ENCODE measurements at regions not wholly inside any gene's neighbourhood (a gene's known extent, or its start where the extent isn't known, plus 50 kb on each side); places are given as distances from the start of the nearest gene placed in this dataset.
"Not testable (repeated sequence)": the region's sequence is repeated elsewhere in the genome, so short reads cannot be mapped to it uniquely, and the experiment has no call there.

- no peak for DNase-seq
Measured at GRCh38 chr7:149681274-149681673, 92.1 kb downstream of the ZNF467 start.

GRCh38 chr7:149680331-149681025 lies 92.9 kb downstream of the ZNF467 start:
- DNase-seq = no peak

- not testable (repeated sequence) for DNase-seq
Measured at GRCh38 chr7:149674728-149675385, 98.5 kb downstream of the ZNF467 start.

- DNase-seq = no peak
Measured at GRCh38 chr7:149673006-149673405, 100.4 kb downstream of the ZNF467 start.

GRCh38 chr7:149670288-149670687 lies 103.1 kb downstream of the ZNF467 start:
- DNase-seq = no peak

GRCh38 chr7:149669121-149669818 lies 104.1 kb downstream of the ZNF467 start:
- no peak for DNase-seq

- no peak for DNase-seq
Measured at GRCh38 chr7:149666360-149666945, 106.9 kb downstream of the ZNF467 start.

- DNase-seq = not testable (repeated sequence)
Measured at GRCh38 chr7:149665618-149666017, 107.8 kb downstream of the ZNF467 start.

- no peak for DNase-seq
Measured at GRCh38 chr7:149664666-149665065, 108.7 kb downstream of the ZNF467 start.

GRCh38 chr7:149664176-149664575 lies 109.2 kb downstream of the ZNF467 start:
- no peak for DNase-seq

- no peak for DNase-seq
Measured at GRCh38 chr7:149662591-149663095, 110.7 kb downstream of the ZNF467 start.

GRCh38 chr7:149655784-149656183 lies 117.6 kb downstream of the ZNF467 start:
- no peak for DNase-seq

GRCh38 chr7:149654588-149654987 lies 118.8 kb downstream of the ZNF467 start:
- no peak for DNase-seq

- not testable (repeated sequence) for DNase-seq
Measured at GRCh38 chr7:149650190-149650589, 123.2 kb downstream of the ZNF467 start.

- DNase-seq = no peak
Measured at GRCh38 chr7:149644754-149645153, 128.6 kb downstream of the ZNF467 start.

GRCh38 chr7:149642589-149642988 lies 130.8 kb downstream of the ZNF467 start:
- DNase-seq = no peak

GRCh38 chr7:149638566-149639320 lies 134.6 kb downstream of the ZNF467 start:
- no peak for DNase-seq

- DNase-seq = no peak
Measured at GRCh38 chr7:149637911-149638565, 135.3 kb downstream of the ZNF467 start.

GRCh38 chr7:149635561-149636329 lies 137.6 kb downstream of the ZNF467 start:
- DNase-seq = no peak

GRCh38 chr7:149633976-149634945 lies 136.7 kb upstream of the ZNF746 start:
- no peak for DNase-seq
